NCI-H460 (cell line): ENCODE measurements at regions not wholly inside any gene's neighbourhood (a gene's known extent, or its start where the extent isn't known, plus 50 kb on each side); places are given as distances from the start of the nearest gene placed in this dataset.

Experiments used
- DNase-seq: peaks from one replicate; pipeline ENCODE4 v3.0.0-alpha.2; 2016; ENCODE audit warnings: low read depth; ENCODE audit errors: extremely low read depth

DNA sequence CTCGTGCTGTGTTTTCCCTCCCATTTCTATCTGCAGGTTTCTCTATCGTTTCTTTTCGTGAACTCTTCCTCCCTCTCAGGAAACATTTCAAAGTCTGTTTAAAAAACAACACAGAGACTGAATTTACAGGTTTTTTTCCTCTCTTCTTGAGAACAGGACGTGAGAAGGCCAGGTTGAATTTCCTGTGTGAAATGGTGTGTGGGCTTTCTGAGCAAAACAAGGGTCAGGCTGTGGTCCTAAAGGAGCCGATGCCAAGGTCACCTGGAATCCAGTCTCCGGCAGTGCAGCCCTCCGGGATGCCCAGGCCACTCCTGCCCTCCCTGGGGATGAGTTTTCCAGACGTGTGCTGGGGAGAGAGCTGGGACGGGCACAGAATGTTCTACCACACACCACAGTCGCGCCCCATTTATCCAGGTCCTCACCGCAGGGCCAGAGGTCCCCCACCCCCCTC is 62.7 kb upstream of the RUNX3 start:
- no peak for DNase-seq

DNA sequence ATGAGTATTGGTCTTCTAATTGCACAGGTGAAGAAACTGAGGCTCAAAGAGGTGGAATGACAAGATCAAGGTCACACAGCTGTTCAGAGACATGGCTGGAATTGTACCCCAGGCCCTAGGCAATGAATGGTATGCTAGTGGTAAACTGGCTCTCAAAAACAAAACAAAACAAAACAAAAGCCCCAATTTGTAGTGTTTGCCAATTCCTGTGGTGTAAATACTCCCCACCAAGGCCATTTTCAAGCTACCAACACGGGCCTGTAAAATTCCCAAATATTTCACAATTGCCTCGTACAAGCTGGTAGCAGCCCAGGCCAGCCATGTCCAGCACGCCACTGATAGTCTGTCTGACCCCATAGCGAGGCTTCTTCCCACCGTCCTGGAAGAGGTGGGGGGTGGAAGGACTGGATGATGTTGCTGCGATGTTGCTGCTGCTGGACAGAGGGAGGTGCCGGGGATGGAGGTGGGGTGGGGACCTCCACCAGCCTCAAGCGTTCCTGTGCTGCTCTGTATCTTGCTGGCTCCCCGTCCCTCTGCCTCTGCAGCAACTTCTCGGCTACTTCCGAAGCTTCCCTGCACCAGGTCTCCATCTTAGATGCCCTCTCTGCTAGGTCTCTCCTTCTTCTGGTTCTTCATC is 62.2 kb upstream of the RUNX3 start:
- no peak for DNase-seq

DNA sequence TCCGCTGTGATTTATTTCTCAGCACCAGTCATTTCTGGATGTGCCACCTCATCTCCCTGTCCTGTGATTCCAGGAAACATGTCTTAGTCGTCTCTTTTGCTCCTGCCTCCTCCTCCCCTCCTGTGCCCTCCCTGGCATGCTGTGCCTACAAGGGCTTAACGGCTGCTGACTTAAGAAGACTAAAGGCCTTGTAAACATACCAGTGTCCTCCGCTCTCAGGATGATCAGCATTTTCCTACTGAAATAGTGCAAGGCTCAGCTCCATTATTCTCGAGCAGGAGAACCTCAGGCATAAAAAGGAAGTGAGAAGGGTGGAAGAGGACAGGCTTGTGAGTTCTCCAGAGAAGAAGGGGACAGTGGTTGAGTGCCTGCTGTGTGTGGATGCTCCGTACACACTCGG is 61.6 kb upstream of the RUNX3 start:
- no peak for DNase-seq

DNA sequence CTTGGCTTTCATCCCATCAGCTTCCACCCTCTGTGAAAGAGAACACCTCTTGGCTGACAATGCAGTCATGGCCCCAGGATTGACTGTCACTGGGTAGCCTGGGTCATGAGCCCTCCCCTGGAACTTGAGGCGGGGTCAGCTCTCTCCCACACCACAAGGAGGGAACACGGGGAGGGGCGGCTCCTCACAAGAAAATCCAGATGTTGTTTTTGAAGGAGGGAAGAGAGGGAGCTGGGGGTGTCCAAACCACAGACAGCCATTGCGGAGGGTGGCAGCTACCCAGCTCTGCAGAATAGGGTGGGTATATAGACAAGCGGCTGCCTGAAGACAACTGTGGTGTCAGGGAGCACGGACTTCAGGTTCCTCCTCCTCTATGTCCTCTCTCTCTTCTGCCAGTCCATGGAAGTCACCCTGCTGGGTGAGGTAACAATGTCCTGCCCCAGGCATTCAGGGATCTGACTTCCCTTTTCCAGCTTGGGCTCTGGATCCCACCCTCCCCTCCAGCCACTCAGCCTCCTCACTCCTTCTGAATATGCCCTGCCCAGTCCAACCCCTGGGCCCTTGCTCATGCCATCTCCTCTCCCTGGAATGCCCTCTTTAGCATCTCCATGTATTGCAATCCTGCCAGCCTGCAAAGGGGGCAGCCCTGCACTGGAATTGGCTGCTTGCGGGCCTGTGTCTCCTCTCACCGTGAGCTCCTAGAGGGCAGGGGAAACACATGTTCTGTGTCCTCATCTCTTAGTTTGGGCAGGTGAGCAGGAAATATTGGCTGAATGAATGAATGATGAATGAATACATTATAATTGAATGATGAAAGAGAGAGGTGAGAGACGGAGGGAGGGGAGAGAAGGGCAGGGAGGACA is 60.9 kb upstream of the RUNX3 start:
- DNase-seq, result no peak

DNA sequence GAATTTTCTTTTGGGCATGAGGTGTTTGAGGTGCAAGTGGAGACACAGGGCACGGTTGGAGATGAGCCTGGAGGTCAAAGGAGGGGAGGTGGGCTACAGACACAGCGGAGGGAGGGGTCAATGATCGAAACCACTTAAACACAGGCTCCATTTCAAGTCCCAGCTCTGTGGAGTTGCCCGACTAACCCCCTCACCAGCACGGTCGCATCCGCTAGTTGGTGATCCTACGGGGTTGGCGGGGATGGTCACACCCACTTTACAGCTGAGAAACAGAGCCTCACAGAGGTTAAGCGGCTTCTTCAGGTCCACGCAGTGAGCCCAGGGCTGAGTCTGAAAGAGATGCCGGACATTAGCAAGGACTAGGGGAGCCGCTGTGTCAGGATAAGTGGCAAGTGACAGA is 60.1 kb upstream of the RUNX3 start:
- DNase-seq, result no peak

DNA sequence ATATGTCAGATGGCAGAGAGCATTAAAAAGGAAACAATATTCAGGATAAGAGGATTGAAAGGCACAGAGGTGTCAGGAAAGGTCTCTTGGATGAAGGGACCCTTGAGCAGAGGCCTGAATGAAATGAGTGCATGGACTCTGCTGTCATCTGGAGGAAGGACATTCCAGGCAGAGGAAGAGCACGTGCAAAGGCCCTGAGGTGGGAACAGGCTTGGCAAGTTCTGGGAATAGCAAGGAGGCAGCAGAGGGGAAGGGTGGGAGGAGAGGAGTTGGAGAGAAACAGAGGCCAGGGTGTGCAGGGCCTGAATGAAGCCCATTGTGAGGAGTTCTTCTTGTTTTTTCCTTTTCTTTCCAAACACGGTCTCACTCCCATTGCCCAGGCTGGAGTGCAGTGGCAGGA is 59.0 kb upstream of the RUNX3 start:
- no peak for DNase-seq

DNA sequence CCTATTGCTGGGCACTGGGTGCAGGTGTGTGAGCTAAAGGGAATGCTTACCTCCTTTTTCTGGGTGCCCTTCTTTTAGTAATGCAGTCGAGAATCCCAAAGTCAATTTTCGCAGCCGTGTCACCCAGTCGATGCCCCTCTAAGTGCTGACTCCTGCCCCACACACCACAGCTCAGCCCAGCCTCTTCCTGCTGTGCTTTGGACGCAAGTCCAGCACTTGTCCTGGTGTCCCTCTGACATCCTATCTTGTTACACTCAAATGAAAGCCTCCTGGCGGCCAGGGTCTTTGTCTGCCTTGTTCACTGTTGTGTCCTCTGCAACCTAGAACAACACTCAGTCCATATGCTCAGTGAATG is 58.5 kb upstream of the RUNX3 start:
- no peak for DNase-seq

DNA sequence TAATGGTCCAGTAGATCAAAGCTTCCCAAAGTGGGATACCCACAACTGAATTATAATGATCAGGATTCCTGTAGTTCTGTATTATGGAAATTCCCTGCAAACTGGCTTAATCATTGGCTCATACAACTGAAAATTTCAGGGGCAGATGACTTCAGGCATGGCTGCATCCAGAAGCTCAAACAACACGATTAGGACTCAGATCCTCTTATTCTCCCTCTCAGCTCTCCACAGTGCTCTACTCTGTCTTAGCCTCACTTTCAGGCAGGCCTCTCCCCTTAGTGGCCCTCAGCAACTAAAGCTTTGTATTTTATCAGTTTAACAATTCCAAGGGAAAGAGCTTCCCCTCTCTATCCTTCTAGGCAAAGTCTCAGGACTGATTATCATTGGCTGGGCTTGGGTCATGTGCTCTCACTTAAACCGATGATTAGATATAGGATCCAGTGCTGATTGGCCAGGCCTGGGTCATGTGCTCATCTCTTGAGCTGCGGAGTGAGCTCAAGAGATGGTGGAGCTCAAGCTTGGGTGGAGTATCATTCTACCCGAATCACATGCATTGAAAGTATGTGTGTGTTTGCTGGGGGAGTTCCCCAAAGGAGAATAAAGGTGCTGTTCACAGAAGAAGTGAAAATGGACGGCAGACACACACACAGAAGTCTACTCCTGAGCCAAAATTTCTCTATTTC is 57.9 kb upstream of the RUNX3 start:
- DNase-seq, result no peak

DNA sequence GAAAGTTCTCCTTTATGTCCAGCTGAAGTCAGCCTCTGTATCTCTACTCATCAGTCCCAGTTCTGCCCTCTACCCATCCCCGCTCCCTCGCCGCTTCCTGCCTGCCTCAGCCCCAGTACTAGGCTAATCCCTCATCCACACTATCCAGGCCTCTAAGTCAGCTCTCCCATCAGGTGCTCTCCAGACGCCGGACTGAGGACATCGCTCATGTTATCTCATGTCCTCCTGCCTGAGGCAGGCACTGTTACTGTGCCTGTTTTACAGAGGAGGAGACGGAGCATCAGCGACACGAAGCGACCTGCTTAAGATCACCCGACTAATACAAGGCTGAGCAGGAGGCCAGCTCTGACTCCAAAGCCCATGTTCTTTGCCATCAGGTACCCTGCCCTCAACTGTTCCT is 57.3 kb upstream of the RUNX3 start:
- no peak for DNase-seq

DNA sequence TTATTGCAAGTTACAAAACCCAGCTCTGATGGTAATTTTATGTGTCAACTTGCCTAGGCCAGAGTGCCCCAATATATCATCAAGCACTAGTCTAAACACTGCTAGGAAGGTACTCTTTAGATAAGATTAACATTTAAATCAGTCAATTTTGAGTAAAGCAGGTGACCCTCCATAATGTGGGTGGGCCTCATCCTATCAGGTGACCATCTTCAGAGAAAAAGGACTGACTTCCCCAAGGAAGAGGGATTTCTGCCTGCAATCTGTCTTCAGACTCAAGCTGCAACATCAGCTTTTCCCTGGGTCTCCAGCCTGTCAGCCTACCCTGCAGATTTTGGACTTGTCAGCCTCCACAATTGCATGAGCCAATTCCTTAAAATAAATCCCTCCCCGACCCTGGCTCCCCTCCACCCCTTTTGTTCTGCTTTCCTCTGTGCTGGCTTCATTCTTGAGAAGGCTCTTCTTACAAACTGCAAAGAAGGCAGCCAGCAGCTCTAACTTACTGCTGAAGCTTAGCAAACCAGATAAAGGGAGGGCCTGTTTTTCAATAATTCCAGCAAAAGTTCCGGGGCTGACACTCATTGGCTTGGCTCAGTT is 56.4 kb upstream of the RUNX3 start:
- DNase-seq, result no peak

DNA sequence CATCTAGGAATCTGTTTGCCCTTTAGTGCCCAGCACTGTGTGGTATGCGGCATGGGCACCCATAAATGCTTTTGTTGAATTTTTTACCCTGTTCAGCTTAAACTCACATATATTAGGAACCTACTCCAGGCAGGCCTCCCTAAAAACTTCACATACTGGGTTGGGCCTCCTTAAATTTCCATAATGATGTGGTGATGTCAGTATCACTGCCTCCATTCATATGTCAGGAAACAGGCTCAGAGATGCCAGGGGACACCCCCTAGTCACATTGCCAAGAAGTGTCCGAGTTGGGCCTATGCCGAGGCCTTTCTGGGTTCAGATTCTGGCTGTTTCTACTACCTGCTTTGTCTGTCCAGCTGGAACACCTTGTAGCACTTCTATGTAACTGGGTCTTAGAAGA is 55.7 kb upstream of the RUNX3 start:
- no peak for DNase-seq

DNA sequence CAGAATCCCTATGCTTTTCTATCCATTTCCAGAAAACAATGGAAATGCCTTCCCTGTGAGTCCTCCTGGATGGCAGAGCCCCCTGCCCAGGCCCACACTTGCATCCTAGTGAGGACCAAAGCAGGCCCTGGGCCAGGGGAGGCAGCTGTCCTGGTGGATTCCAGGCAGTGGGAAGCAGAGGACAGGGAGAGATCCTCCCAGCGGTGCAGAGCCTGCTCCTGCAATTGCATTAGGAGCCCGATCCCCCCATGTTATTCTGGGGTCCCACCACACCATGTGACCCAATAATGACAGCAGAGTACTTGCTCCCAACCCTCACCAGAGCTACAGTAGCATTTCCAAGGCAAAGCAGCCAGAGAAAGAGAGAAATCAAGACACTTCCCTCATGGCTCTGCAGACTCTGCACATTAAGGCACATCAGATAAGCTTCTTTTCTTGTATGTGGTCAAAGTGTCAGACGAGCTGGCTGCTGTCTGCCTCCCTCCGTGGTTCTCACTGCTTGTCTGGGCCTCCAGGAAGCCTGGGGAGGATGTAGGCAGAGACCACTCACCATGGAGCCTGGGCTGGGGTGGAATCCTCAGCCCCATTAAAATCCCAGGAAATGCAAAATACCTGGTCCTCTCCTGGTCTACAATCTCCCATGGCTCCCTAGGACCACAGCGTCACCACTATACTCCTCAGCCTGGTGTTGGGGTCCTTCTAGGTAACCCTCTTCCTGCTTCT is 54.9 kb upstream of the RUNX3 start:
- no peak for DNase-seq

DNA sequence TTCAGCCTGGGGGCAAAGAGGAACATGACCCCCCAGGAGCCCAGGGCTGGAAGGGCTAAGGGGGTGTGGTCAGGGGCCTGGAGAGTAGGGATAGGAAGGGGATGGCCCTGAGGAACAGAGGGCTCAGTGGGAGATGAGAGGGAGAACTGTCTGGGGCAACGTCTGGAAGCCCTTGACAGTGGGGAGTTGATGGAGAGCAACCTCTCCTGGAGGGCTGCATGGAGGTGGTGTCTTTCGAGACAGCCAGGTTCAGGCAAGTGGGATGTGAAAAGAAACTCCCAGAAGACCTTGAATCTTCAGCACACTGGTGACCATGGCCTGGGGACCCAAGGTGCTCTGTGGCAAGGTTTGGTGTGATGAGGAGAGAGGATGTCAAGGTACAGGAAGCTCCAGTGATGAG is 54.2 kb upstream of the RUNX3 start:
- DNase-seq, result no peak

DNA sequence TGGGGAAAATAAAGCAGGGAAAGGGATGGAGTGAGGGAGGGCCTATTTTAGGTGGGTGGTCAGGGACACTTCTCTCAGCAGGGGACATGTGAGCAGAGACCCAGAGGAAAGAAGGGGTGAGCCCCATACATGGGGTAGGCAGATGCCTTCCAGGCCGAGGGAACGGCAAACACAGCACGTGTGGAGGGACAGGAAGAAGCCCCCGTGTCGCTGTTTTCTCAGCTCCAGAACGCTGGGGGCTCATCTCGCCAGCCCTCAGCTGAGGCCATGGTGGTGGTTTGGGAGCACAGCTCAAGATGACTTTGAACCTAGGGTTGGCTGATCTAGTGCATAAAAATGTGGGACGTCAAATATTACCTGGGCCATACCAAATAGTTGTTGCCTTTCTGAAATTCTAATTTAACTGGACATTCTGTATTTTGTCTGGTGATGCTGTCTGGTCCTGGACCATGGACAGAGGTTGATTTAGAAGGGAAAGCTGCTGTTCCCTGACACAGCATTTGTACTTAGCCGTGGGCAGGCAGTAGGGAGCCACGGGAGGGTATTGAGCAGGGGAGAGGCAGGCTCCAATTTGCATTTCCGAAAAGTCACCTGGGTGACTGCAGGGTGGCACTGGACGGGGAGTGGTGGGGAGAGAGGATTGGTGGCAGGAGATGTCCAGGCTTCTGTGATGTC is 53.1 kb upstream of the RUNX3 start:
- no peak for DNase-seq

DNA sequence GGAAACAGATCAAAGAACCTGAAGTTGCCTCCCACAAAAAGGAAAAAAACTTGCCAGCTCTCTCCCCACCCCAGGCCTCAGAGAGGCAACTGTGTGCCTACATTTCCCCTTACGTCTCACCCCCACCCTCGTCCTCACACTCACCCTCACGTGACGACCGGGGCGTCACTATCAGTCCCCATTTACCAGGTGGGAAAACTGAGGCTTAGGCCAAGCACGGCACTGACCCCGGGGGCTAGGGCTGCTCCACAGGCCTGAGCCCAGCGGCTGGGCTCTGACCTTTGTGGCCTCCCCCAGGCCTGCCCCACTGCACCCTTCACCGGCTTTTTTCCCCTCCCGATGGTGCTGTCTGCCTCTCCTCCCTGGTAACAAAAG is 51.5 kb upstream of the RUNX3 start:
- DNase-seq, result no peak

DNA sequence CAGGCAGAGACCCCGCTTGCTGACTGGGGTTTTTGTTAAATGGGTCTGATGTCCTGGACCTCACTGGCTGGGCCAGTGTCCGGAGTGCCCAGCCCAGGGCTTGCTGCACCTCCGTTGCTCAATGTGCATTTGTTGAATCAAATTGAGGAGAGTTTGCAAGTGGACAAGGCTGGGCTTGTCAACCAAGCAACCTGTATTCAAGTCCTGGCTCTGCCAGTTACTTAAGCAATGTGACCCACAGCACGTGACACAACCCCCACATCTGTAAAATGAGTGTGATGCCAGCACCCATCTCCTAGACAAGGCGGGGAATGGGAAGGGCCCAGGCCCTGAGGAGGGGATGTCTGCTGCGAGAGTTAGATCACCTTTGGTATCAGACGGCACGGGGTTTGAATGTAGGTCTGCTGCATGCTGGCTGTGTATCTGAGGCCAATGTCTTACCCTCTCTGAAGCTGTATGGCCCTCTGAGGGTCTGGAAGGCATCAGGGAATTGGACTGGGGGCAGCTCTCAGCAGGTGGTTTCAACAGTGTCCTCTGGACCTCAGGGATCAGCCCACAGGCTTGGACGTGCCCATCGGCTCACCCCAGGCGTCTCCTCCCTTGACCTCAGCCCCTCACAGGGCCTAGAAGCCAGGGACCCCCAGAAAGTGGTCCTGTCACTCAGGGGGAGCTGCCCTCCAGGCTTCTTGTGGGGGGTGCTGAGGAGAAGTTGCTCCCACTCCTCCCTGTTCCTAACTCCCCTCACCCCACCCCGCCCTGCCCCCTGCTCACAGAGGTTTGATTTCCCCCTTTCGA is 51.0 kb upstream of the RUNX3 start:
- DNase-seq, result no peak
